ENCODE measurements at regions not wholly inside any gene's neighbourhood (a gene's known extent, or its start where the extent isn't known, plus 50 kb on each side); places are given as distances from the start of the nearest gene placed in this dataset.

GRCh38 chrX:54615109-54615508, 85.1 kb downstream of the GNL3L start:
- TF ChIP-seq TAF1 (IDR thresholded peaks at IDR 0.05; ENCODE audit: borderline replicate concordance, insufficient read depth, low read length): no peak
- no peak for TF ChIP-seq REST (IDR thresholded peaks at IDR 0.05; ENCODE audit: insufficient read depth in 1 of 2, low read depth in 2 of 2, low read length in 2 of 2)
- TF ChIP-seq SIN3A (IDR thresholded peaks at IDR 0.05; ENCODE audit: borderline replicate concordance, insufficient read depth, low read length): no peak
- no peak for TF ChIP-seq FOXP2 (optimal IDR thresholded peaks at IDR 0.05; ENCODE audit: borderline replicate concordance, extremely low read depth, extremely low read length, insufficient read depth)
- TF ChIP-seq POLR2AphosphoS5 (IDR thresholded peaks at IDR 0.05; ENCODE audit: low read depth, low read length): no peak

DNA sequence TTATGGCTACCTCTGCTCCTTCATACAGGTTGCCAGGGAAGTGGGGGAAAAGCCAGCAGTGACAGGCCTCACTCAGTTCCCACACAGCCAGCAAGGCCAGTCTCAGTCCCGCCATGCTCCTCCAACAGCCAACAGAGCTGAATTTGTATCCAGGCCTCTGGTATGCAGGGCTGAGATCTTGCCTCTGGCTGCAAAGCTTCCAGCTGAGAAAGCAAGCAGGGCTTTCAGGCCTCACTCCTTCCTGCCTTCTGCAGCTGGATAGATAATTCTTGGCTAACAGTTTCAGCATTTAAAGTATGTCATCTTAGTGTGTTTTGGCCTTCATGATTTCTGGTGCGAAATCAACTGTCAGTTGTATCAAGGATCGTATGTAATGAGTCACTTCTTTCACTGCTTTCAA, 103.6 kb downstream of the GNL3L start:
- TF ChIP-seq FOXP2 (optimal IDR thresholded peaks at IDR 0.05; ENCODE audit: borderline replicate concordance, extremely low read depth, extremely low read length, insufficient read depth) (no peak), SIN3A (IDR thresholded peaks at IDR 0.05; ENCODE audit: borderline replicate concordance, insufficient read depth, low read length) (no peak), REST (IDR thresholded peaks at IDR 0.05; ENCODE audit: insufficient read depth in 1 of 2, low read depth in 2 of 2, low read length in 2 of 2) (no peak), POLR2AphosphoS5 (IDR thresholded peaks at IDR 0.05; ENCODE audit: low read depth, low read length) (no peak), TAF1 (IDR thresholded peaks at IDR 0.05; ENCODE audit: borderline replicate concordance, insufficient read depth, low read length) (no peak)

DNA sequence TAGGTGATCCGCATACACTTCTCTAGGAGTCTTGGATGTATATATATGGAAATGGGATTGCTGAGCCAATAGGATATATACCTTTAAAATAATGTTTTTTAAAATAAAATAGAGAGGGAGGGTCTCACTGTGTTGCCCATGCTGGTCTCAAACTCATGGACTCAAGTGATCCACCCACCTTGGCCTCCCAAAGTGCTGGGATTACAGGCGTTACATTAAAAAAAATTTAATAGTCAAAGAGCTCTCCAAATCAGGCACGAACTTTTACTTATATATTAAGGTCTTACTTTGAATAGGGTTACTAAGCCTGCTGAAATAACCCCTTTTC, 109.0 kb downstream of the GNL3L start:
- TF ChIP-seq POLR2AphosphoS5 (IDR thresholded peaks at IDR 0.05; ENCODE audit: low read depth, low read length) (no peak), SIN3A (IDR thresholded peaks at IDR 0.05; ENCODE audit: borderline replicate concordance, insufficient read depth, low read length) (no peak), TAF1 (IDR thresholded peaks at IDR 0.05; ENCODE audit: borderline replicate concordance, insufficient read depth, low read length) (no peak), FOXP2 (optimal IDR thresholded peaks at IDR 0.05; ENCODE audit: borderline replicate concordance, extremely low read depth, extremely low read length, insufficient read depth) (no peak), REST (IDR thresholded peaks at IDR 0.05; ENCODE audit: insufficient read depth in 1 of 2, low read depth in 2 of 2, low read length in 2 of 2) (no peak)

DNA sequence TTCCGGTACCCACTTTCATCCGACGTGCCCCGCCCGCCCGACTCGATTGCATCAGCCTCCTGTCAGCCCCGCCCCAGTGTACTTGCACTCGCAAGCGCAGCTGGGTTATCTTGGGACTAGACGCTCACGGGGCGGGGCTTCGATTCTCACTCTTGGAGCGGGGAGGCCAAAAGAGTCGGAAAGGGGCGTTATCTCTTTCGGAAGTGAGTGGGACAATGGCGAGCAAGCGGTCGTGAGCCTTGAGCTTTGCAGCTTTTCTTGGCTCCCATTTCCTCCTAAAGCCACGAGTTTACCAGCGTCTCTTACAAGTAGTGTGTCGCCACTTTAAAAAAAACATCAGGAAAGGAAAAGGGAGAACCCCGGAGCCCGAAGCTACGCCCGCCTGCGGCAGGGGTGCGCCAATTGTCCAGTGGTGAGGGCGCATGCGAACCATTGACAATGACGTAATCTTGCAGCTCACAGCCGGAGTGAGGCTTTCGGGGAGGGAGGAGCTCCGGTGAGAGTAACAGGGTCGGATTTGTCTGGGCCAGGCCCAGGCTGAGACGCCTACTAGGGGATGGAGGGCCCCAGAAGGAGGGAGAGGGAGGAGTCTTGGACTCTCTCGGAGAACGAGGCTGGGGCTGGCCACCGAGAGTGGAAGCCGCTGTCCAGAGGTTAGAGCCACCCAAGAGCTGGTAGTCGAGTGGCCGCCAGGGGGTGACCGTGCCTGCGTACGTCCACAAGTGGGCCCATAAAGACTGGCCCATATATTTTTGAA, 109.5 kb downstream of the GNL3L start:
- TF ChIP-seq REST (IDR thresholded peaks at IDR 0.05; ENCODE audit: insufficient read depth in 1 of 2, low read depth in 2 of 2, low read length in 2 of 2): peak; percentile 55 to 78; a peak in 2 of 4 replicates
- peak; percentile 76 for TF ChIP-seq FOXP2 (optimal IDR thresholded peaks at IDR 0.05; ENCODE audit: borderline replicate concordance, extremely low read depth, extremely low read length, insufficient read depth)
- TF ChIP-seq SIN3A (IDR thresholded peaks at IDR 0.05; ENCODE audit: borderline replicate concordance, insufficient read depth, low read length): no peak
- peak; percentile 31; the same call in 1 of the 2 replicates for TF ChIP-seq TAF1 (IDR thresholded peaks at IDR 0.05; ENCODE audit: borderline replicate concordance, insufficient read depth, low read length)
- TF ChIP-seq POLR2AphosphoS5 (IDR thresholded peaks at IDR 0.05; ENCODE audit: low read depth, low read length): peak; percentile 71
